ENCODE measurements at regions not wholly inside any gene's neighbourhood (a gene's known extent, or its start where the extent isn't known, plus 50 kb on each side); places are given as distances from the start of the nearest gene placed in this dataset.
"Not testable (repeated sequence)": the region's sequence is repeated elsewhere in the genome, so short reads cannot be mapped to it uniquely, and the experiment has no call there.

- Histone ChIP-seq H3K9me3 (replicated peaks) (no peaks in the 10 kb centered on the region), H3K27me3 (replicated peaks) (no peaks in the 10 kb centered on the region), H3K27ac (no peak overlapping the region), H3K4me1 (replicated peaks) (no peaks in the 10 kb centered on the region), H3K4me3 (no peak overlapping the region), H3K36me3 (no peaks in the 10 kb centered on the region)
- no peak for DNase-seq (ENCODE audit: low read depth in 1 of 2, low spot score in 2 of 2)
These were observed 158.7 kb downstream of the TMEM200A start for GRCh38 chr6:130524552-130524951.

DNA sequence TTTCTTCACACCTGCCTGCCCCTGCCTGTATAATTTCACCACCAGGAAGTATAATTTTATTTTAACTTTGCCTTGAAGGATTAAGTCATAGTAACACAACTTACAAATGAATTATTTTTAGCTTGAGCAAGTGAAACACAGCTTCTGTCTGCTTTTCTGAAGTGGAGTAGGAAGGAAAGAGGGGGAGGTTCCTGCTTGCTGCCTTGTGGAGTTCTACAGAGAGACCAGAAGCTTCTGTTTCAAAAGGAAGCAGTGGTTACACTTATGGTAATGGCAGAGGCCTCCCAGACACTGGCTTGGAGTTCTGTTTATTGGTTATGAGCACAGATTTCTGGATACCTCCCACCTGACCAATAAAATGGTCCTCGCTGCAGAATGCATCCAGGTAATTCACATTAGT is 159.6 kb downstream of the TMEM200A start:
- no peaks in the 10 kb centered on the region for H3K4me1 ChIP-seq (replicated peaks)
- no peak overlapping the region for H3K27ac ChIP-seq
- H3K36me3 ChIP-seq = no peaks in the 10 kb centered on the region
- no peak for DNase-seq (ENCODE audit: low read depth in 1 of 2, low spot score in 2 of 2)
- H3K4me3 ChIP-seq = no peak overlapping the region
- H3K9me3 ChIP-seq (replicated peaks) = no peaks in the 10 kb centered on the region
- no peaks in the 10 kb centered on the region for H3K27me3 ChIP-seq (replicated peaks)

- H3K27me3 ChIP-seq (replicated peaks) = no peaks in the 10 kb centered on the region
These were observed 160.6 kb downstream of the TMEM200A start for GRCh38 chr6:130526466-130526865.

GRCh38 chr6:130527173-130527572 is 161.4 kb downstream of the TMEM200A start:
- H3K4me1 ChIP-seq (replicated peaks) = no peaks in the 10 kb centered on the region
- H3K4me3 ChIP-seq = no peak overlapping the region
- H3K27me3 ChIP-seq (replicated peaks) = no peaks in the 10 kb centered on the region
- H3K27ac ChIP-seq = no peak overlapping the region
- no peak for DNase-seq (ENCODE audit: low read depth in 1 of 2, low spot score in 2 of 2)
- no peaks in the 10 kb centered on the region for H3K9me3 ChIP-seq (replicated peaks)
- no peaks in the 10 kb centered on the region for H3K36me3 ChIP-seq

More at GRCh38 chr6:130526466-130526865, 160.6 kb downstream of the TMEM200A start:
- DNase-seq (ENCODE audit: low read depth in 1 of 2, low spot score in 2 of 2) = no peak
- no peaks in the 10 kb centered on the region for H3K9me3 ChIP-seq (replicated peaks)
- no peaks in the 10 kb centered on the region for H3K4me1 ChIP-seq (replicated peaks)
- no peak overlapping the region for H3K27ac ChIP-seq
- no peak overlapping the region for H3K4me3 ChIP-seq
- H3K36me3 ChIP-seq = no peaks in the 10 kb centered on the region

DNA sequence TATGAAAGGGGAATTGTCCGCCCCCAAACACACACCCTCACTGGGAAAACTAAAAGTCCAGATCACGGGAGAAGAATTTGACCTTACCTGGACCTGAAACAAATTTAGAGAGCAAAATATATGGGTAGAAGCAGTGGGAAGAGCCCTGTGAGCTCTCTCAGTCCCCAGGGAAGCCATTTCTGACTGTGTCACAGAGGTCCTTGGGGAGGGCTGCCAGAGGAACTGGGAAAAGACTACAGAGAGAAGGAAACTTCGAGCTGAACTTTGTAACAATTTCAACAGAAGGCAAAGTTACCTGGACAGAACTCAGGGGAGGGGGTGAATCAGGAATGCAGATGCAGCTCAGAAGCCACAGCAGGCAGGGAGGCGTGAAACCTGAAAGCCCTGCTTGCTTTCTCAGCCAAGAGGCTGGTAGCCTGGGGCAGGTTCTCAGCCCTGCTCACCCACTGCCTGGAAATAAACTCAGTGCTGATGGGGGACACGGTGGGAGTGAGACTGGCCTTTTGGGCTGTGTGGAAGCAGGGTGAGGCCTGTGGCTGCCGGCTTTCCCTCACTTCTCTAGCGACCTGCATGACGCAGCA is 163.8 kb downstream of the TMEM200A start:
- no peak for DNase-seq (ENCODE audit: low read depth in 1 of 2, low spot score in 2 of 2)
- Histone ChIP-seq H3K9me3 (replicated peaks) (no peaks in the 10 kb centered on the region), H3K4me1 (replicated peaks) (no peaks in the 10 kb centered on the region), H3K27me3 (replicated peaks) (no peaks in the 10 kb centered on the region), H3K4me3 (no peak overlapping the region), H3K27ac (no peak overlapping the region), H3K36me3 (no peaks in the 10 kb centered on the region)

DNA sequence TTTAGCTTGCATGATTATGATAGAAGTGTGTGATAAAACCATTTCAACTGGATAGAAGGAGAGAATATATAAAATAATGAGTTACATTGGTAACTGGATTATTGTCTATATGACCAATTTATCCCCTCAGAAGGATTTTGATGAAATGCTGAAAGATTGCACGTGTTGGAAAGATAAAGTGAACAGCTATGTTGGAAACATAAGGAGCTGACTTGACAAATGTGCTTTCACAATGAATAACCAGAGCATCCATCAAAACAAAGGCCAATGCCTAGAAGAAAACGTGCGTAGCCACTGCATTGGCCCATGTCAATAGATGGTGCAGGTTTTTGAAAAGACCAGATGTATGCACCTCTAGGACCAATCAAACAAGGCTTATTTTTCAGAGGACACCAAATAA is 168.8 kb downstream of the TMEM200A start:
- Histone ChIP-seq H3K4me3 (no peak overlapping the region), H3K27ac (no peak overlapping the region), H3K36me3 (no peaks in the 10 kb centered on the region), H3K4me1 (replicated peaks) (no peaks in the 10 kb centered on the region), H3K27me3 (replicated peaks) (no peaks in the 10 kb centered on the region), H3K9me3 (replicated peaks) (0 out of 2 replicates have a peak, but pooled peaks cover 5% of the 10 kb centered on the region)
- DNase-seq (ENCODE audit: low read depth in 1 of 2, low spot score in 2 of 2) = no peak

DNA sequence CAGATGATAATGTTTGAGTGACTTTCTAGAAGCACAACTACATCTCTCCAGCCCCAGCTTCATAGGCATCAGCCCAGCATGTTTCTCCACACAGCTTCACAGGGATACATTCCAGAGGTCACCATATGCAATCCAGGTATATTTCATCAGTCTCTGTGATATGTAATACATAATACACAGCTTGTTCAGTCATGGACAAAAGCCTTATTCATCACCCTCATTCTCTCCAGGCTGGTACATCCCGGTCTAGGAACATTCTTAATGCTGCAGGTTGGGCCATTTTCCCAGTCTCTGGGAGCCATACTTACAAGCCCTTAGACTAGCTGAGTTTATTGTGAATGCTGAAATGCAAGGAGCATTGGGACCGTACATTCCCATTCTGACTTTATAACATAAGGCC is 169.4 kb downstream of the TMEM200A start:
- no peak for DNase-seq (ENCODE audit: low read depth in 1 of 2, low spot score in 2 of 2)
- H3K27ac ChIP-seq = no peak overlapping the region
- no peaks in the 10 kb centered on the region for H3K4me1 ChIP-seq (replicated peaks)
- no peak overlapping the region for H3K4me3 ChIP-seq
- H3K9me3 ChIP-seq (replicated peaks) = 0 out of 2 replicates have a peak, but pooled peaks cover 5% of the 10 kb centered on the region
- H3K36me3 ChIP-seq = no peaks in the 10 kb centered on the region
- H3K27me3 ChIP-seq (replicated peaks) = no peaks in the 10 kb centered on the region

- Histone ChIP-seq H3K27ac (no peak overlapping the region), H3K36me3 (no peaks in the 10 kb centered on the region), H3K4me1 (replicated peaks) (no peaks in the 10 kb centered on the region), H3K9me3 (replicated peaks) (0 out of 2 replicates have a peak, but pooled peaks cover 5% of the 10 kb centered on the region), H3K4me3 (no peak overlapping the region), H3K27me3 (replicated peaks) (no peaks in the 10 kb centered on the region)
- DNase-seq (ENCODE audit: low read depth in 1 of 2, low spot score in 2 of 2) = no peak
These were observed 171.6 kb downstream of the TMEM200A start for GRCh38 chr6:130537447-130537846.

GRCh38 chr6:130547723-130548122 is 181.9 kb downstream of the TMEM200A start:
- H3K27me3 ChIP-seq (replicated peaks) = no peaks in the 10 kb centered on the region

GRCh38 chr6:130557481-130558112 is 191.8 kb downstream of the TMEM200A start:
- Histone ChIP-seq H3K27ac (no peak overlapping the region), H3K4me3 (no peak overlapping the region), H3K9me3 (replicated peaks) (no peaks in the 10 kb centered on the region), H3K36me3 (no peaks in the 10 kb centered on the region), H3K27me3 (replicated peaks) (no peaks in the 10 kb centered on the region), H3K4me1 (replicated peaks) (no peaks in the 10 kb centered on the region)
- no peak for DNase-seq (ENCODE audit: low read depth in 1 of 2, low spot score in 2 of 2)

More at GRCh38 chr6:130547723-130548122, 181.9 kb downstream of the TMEM200A start:
- H3K9me3 ChIP-seq (replicated peaks) = no peaks in the 10 kb centered on the region
- H3K36me3 ChIP-seq = no peaks in the 10 kb centered on the region
- no peaks in the 10 kb centered on the region for H3K4me1 ChIP-seq (replicated peaks)
- H3K4me3 ChIP-seq = no peak overlapping the region
- no peak for DNase-seq (ENCODE audit: low read depth in 1 of 2, low spot score in 2 of 2)
- no peak overlapping the region for H3K27ac ChIP-seq

GRCh38 chr6:130558131-130558530 is 192.3 kb downstream of the TMEM200A start:
- no peaks in the 10 kb centered on the region for H3K4me1 ChIP-seq (replicated peaks)
- H3K9me3 ChIP-seq (replicated peaks) = no peaks in the 10 kb centered on the region
- no peak for DNase-seq (ENCODE audit: low read depth in 1 of 2, low spot score in 2 of 2)
- H3K27ac ChIP-seq = no peak overlapping the region
- no peaks in the 10 kb centered on the region for H3K36me3 ChIP-seq
- no peaks in the 10 kb centered on the region for H3K27me3 ChIP-seq (replicated peaks)
- H3K4me3 ChIP-seq = no peak overlapping the region

GRCh38 chr6:130559166-130559565 is 193.3 kb downstream of the TMEM200A start:
- Histone ChIP-seq H3K27me3 (replicated peaks) (no peaks in the 10 kb centered on the region), H3K36me3 (no peaks in the 10 kb centered on the region), H3K4me1 (replicated peaks) (no peaks in the 10 kb centered on the region), H3K9me3 (replicated peaks) (no peaks in the 10 kb centered on the region), H3K27ac (no peak overlapping the region), H3K4me3 (no peak overlapping the region)
- DNase-seq (ENCODE audit: low read depth in 1 of 2, low spot score in 2 of 2) = no peak

DNA sequence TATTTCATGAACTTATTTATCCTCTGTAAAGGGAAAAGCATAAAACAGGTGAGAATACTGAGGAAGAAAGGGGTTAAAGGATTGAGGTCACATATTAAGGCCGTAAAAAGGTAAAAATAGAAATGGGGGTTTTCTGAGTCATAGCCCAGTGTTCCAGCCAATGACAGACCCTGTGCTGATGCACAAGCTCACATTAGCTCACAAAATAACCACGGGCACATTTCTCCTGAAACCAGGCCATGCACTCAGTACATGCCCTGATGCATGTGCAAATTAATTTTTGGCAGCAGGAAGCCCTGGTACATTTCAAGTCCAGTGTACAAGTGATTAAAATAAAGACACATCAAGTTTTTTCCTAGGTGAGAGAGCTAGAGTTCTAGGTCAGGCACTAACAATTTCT is 194.4 kb downstream of the TMEM200A start:
- no peak for DNase-seq (ENCODE audit: low read depth in 1 of 2, low spot score in 2 of 2)
- Histone ChIP-seq H3K4me3 (no peak overlapping the region), H3K27ac (no peak overlapping the region), H3K36me3 (no peaks in the 10 kb centered on the region), H3K4me1 (replicated peaks) (no peaks in the 10 kb centered on the region), H3K9me3 (replicated peaks) (no peaks in the 10 kb centered on the region), H3K27me3 (replicated peaks) (no peaks in the 10 kb centered on the region)

DNA sequence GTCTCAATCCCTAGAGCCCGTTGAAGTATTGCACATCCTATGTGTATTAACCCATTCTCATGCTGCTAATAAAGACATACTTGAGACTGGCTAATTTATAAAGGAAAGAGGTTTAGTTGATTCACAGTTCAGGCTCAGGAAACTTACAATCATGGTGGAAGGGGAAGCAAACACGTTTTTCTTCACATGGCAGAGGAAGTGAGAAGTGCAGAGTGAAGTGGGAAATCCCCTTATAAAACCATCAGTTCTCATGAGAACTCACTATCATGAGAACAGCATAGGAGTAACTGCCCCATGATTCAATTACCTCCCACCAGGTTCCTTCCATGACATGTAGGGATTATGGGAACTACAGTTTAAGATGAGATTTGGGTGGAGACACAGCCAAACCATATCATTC is 195.3 kb downstream of the TMEM200A start:
- not testable (repeated sequence) for DNase-seq (ENCODE audit: low read depth in 1 of 2, low spot score in 2 of 2)

GRCh38 chr6:130565696-130566095 is 199.9 kb downstream of the TMEM200A start:
- Histone ChIP-seq H3K4me3 (no peak overlapping the region), H3K36me3 (no peaks in the 10 kb centered on the region), H3K27me3 (replicated peaks) (no peaks in the 10 kb centered on the region), H3K27ac (no peak overlapping the region), H3K4me1 (replicated peaks) (no peaks in the 10 kb centered on the region), H3K9me3 (replicated peaks) (no peaks in the 10 kb centered on the region)
- DNase-seq (ENCODE audit: low read depth in 1 of 2, low spot score in 2 of 2) = no peak

More for the DNA sequence above, 195.3 kb downstream of the TMEM200A start:
- H3K36me3 ChIP-seq; H3K27ac ChIP-seq; H3K4me3 ChIP-seq; H3K9me3 ChIP-seq (replicated peaks); H3K27me3 ChIP-seq (replicated peaks); H3K4me1 ChIP-seq (replicated peaks): not testable (repeated sequence)
